Endothelial cell of umbilical vein (primary cell): ENCODE measurements at regions not wholly inside any gene's neighbourhood (a gene's known extent, or its start where the extent isn't known, plus 50 kb on each side); places are given as distances from the start of the nearest gene placed in this dataset.

Experiments used
- BruUV-seq: library from RNA; stranded (reverse); fragments of 400-500 nt; replicated peaks from 2 replicates; lab custom pipeline; 2021; lab: Mats Ljungman, UMichigan
- CTCF ChIA-PET: fragments of 300-600, 350-600 bp; sonication (Branson Sonifier 250); formaldehyde crosslinking; loops from one replicate; lab custom pipeline; 2021; ENCODE audit warnings: antibody characterized with exemption, inconsistent platforms; lab: Charles Lee
- POLR2A ChIA-PET: fragments of 300-600, 350-600 bp; sonication (Branson Sonifier 250); formaldehyde crosslinking; loops from one replicate; lab custom pipeline; 2021; ENCODE audit warnings: antibody characterized with exemption, inconsistent platforms; lab: Charles Lee
- DNase-seq: peaks from one replicate; pipeline ENCODE4 v3.0.0-alpha.2; 2011; ENCODE audit warnings: low read depth, low spot score
- FAIRE-seq: peaks from 2 replicates; lab custom pipeline; 2011; peaks lifted over from hg19 to GRCh38; lab: Jason Lieb, UNC
- H2AFZ ChIP-seq: 2 replicates; pipeline ENCODE4 v1.6.0; 2012; ENCODE audit warnings: low read depth, low read length, control low read depth, inconsistent platforms
- H3K27ac ChIP-seq: 2 replicates; pipeline ENCODE4 v1.5.1; 2011; ENCODE audit warnings: low read depth, mild to moderate bottlenecking, control low read depth, low read length, moderate library complexity; ENCODE audit not compliant: insufficient read depth
- H3K27me3 ChIP-seq, 2 experiments: 2 replicates each; pipeline versions ENCODE4 v1.6.0 to v1.6.1; 2011; ENCODE audit warnings: low read length in 2 of 2, mixed read lengths in 1 of 2; ENCODE audit not compliant: control insufficient read depth in 2 of 2, insufficient read depth in 2 of 2
- H3K36me3 ChIP-seq, 2 experiments: 2 replicates in 1 of 2; 3 replicates in 1 of 2; pipeline ENCODE4 v1.5.1; 2011; ENCODE audit warnings: low read length in 2 of 2, mild to moderate bottlenecking in 1 of 2, moderate library complexity in 1 of 2; ENCODE audit not compliant: control insufficient read depth in 2 of 2, insufficient read depth in 2 of 2; ENCODE audit errors: extremely low read depth in 1 of 2
- H3K4me1 ChIP-seq: 3 replicates; pipeline ENCODE4 v1.5.1; 2011; ENCODE audit warnings: mild to moderate bottlenecking, low read length; ENCODE audit not compliant: control insufficient read depth, insufficient read depth; ENCODE audit errors: extremely low read depth
- H3K4me2 ChIP-seq: 2 replicates; pipeline ENCODE4 v1.6.1; 2011; ENCODE audit warnings: low read length, control low read depth, mixed read lengths; ENCODE audit not compliant: insufficient read depth
- H3K4me3 ChIP-seq, 3 experiments: fragments of 200-600 bp in 1 of 3; sonication (generic), shearing (Covaris generic) in 1 of 3; replicated peaks in 1 of 3; 2 replicates each; pipeline ENCODE4 v1.5.1; 2011 to 2016; ENCODE audit warnings: control low read depth in 3 of 3, low read length in 3 of 3, mild to moderate bottlenecking in 2 of 3, inconsistent platforms in 1 of 3, low read depth in 1 of 3, moderate library complexity in 1 of 3; ENCODE audit not compliant: insufficient read depth in 1 of 3
- H3K79me2 ChIP-seq: 2 replicates; pipeline ENCODE4 v1.6.0; 2012; ENCODE audit warnings: low read length, inconsistent platforms; ENCODE audit not compliant: control insufficient read depth, insufficient read depth
- H3K9ac ChIP-seq: replicated peaks from 2 replicates; pipeline ENCODE3; 2011; ENCODE audit warnings: low read length, control low read depth; ENCODE audit not compliant: insufficient read depth; ENCODE audit errors: extremely low read depth
- H3K9me1 ChIP-seq: replicated peaks from 3 replicates; pipeline ENCODE4 v1.6.0; 2011; ENCODE audit warnings: mild to moderate bottlenecking, low read length; ENCODE audit not compliant: control insufficient read depth, insufficient read depth; ENCODE audit errors: extremely low read depth
- H3K9me3 ChIP-seq: replicated peaks from 2 replicates; pipeline ENCODE4 v1.5.1; 2012; ENCODE audit warnings: low read length, inconsistent platforms; ENCODE audit not compliant: control insufficient read depth, insufficient read depth
- H4K20me1 ChIP-seq: replicated peaks from 2 replicates; pipeline ENCODE3; 2011; ENCODE audit warnings: mild to moderate bottlenecking, low read length; ENCODE audit not compliant: control insufficient read depth, insufficient read depth; ENCODE audit errors: extremely low read depth
- CTCF ChIP-seq, 2 donors: IDR thresholded peaks; 1 replicate in 1 of 2; 2 replicates in 1 of 2; pipeline ENCODE4 v1.5.1; 2011; ENCODE audit warnings: low read length in 2 of 2, mild to moderate bottlenecking in 2 of 2, moderate library complexity in 2 of 2, control low read depth in 1 of 2, inconsistent platforms in 1 of 2, low read depth in 1 of 2; ENCODE audit not compliant: insufficient read depth in 1 of 2; ENCODE audit errors: extremely low read depth in 1 of 2
- EZH2 ChIP-seq: IDR thresholded peaks from 2 replicates; pipeline ENCODE4 v1.6.1; 2012; ENCODE audit warnings: borderline replicate concordance, low read depth, mild to moderate bottlenecking, moderate library complexity, low read length, inconsistent platforms; ENCODE audit not compliant: severe bottlenecking
- FOS ChIP-seq: IDR thresholded peaks from 2 replicates; pipeline ENCODE4 v1.6.1; 2011; ENCODE audit warnings: mild to moderate bottlenecking, low read length, moderate library complexity, borderline replicate concordance; ENCODE audit not compliant: insufficient read depth
- GATA2 ChIP-seq: IDR thresholded peaks from 2 replicates; pipeline ENCODE4 v1.7.0; 2011; ENCODE audit warnings: low read depth, mild to moderate bottlenecking, moderate library complexity, mixed read lengths, low read length; ENCODE audit not compliant: insufficient read length, insufficient read depth
- JUN ChIP-seq: IDR thresholded peaks from 2 replicates; pipeline ENCODE4 v1.6.1; 2011; ENCODE audit warnings: borderline replicate concordance, low read depth; ENCODE audit not compliant: insufficient read length, insufficient read depth
- MAX ChIP-seq: IDR thresholded peaks from 2 replicates; pipeline ENCODE4 v1.6.1; 2011; ENCODE audit not compliant: insufficient read depth, insufficient read length
- MYC ChIP-seq: IDR thresholded peaks from one replicate; pipeline ENCODE4 v1.6.1; 2011; ENCODE audit warnings: mild to moderate bottlenecking, low read depth, low read length
- POLR2A ChIP-seq: IDR thresholded peaks from 2 replicates; pipeline ENCODE4 v1.6.1; 2012; ENCODE audit warnings: low read depth, mild to moderate bottlenecking, control low read depth, low read length
- POLR2AphosphoS5 ChIP-seq: IDR thresholded peaks from 2 replicates; pipeline ENCODE4 v1.6.1; 2012; ENCODE audit warnings: low read depth, mild to moderate bottlenecking, control low read depth, low read length, moderate library complexity; ENCODE audit not compliant: insufficient read depth
- dilution Hi-C: fragments of 300-500 bp; cut with MboI; formaldehyde crosslinking; loops from one replicate; pipeline ENCODE4 v1.15.0; 2019; ENCODE audit warnings: low sequenced_read_pairs; ENCODE audit not compliant: extremely low pct_ligation_motif_present
- intact Hi-C: fragments of 100-400 bp; cut with micrococcal nuclease; formaldehyde crosslinking; loops from one replicate; pipeline ENCODE4 v1.10.0; 2022

- no peaks in the 10 kb centered on the region for H3K36me3 ChIP-seq
- no TSS peak for BruUV-seq
- ChIA-PET POLR2A (no interaction called here), CTCF (no interaction called here)
- H4K20me1 ChIP-seq: no peaks in the 10 kb centered on the region
- no peak overlapping the region for H3K27ac ChIP-seq
- H3K4me1 ChIP-seq: no peaks in the 10 kb centered on the region
- DNase-seq (no peak), FAIRE-seq (no peak)
- intact Hi-C loops (no loop called here), dilution Hi-C loops (no loop called here)
- no peaks in the 10 kb centered on the region for H3K9me1 ChIP-seq
- H3K4me2 ChIP-seq: no peak overlapping the region
- H3K4me3 ChIP-seq: no peak overlapping the region
- H3K9ac ChIP-seq: no peak overlapping the region
- no peaks in the 10 kb centered on the region for H3K27me3 ChIP-seq
- H3K79me2 ChIP-seq: no peaks in the 10 kb centered on the region
- H3K9me3 ChIP-seq: no peaks in the 10 kb centered on the region
- no peak overlapping the region for H2AFZ ChIP-seq
- TF ChIP-seq JUN: no peak
These were observed 73.5 kb upstream of the ST8SIA2 start for GRCh38 chr15:92320012-92320699.

GRCh38 chr15:92322566-92323355 lies 70.9 kb upstream of the ST8SIA2 start:
- POLR2A ChIA-PET: no interaction called here

More at GRCh38 chr15:92322566-92323355, 70.9 kb upstream of the ST8SIA2 start:
- BruUV-seq: no TSS peak
- H3K27me3 ChIP-seq: no peaks in the 10 kb centered on the region
- TF ChIP-seq FOS: no peak
- TF ChIP-seq MYC: no peak
- TF ChIP-seq MAX: no peak
- no peak for TF ChIP-seq CTCF (IDR thresholded peaks at IDR 0.05; ENCODE audit: extremely low read depth in 1 of 2, insufficient read depth in 1 of 2, low read depth in 1 of 2, low read length in 2 of 2)
- TF ChIP-seq GATA2: no peak
- TF ChIP-seq POLR2AphosphoS5: no peak
- TF ChIP-seq JUN: no peak
- no peak for TF ChIP-seq POLR2A
- TF ChIP-seq EZH2: no peak
- H2AFZ ChIP-seq: no peak overlapping the region
- H3K27ac ChIP-seq: no peak overlapping the region
- no peaks in the 10 kb centered on the region for H3K79me2 ChIP-seq
- CTCF ChIA-PET: no interaction called here
- H3K9me3 ChIP-seq: no peaks in the 10 kb centered on the region
- no peaks in the 10 kb centered on the region for H4K20me1 ChIP-seq
- no peak for DNase-seq
- no peaks in the 10 kb centered on the region for H3K36me3 ChIP-seq
- H3K4me2 ChIP-seq: no peak overlapping the region
- no peaks in the 10 kb centered on the region for H3K9me1 ChIP-seq
- FAIRE-seq: no peak
- H3K9ac ChIP-seq: no peak overlapping the region
- no peak overlapping the region for H3K4me3 ChIP-seq
- H3K4me1 ChIP-seq: no peaks in the 10 kb centered on the region
- intact Hi-C loops (no loop called here), dilution Hi-C loops (no loop called here)
